Astrocyte of the cerebellum (primary cell): ENCODE measurements at regions not wholly inside any gene's neighbourhood (a gene's known extent, or its start where the extent isn't known, plus 50 kb on each side); places are given as distances from the start of the nearest gene placed in this dataset.

Experiments
- DNase-seq: peaks from one replicate; pipeline ENCODE4 v3.0.0-alpha.2; 2011; ENCODE audit warnings: low read depth
- H3K4me3 ChIP-seq: 2 replicates; pipeline ENCODE4 v1.5.1; 2011; ENCODE audit warnings: mild to moderate bottlenecking, low read depth, low read length, moderate library complexity
- CTCF ChIP-seq: IDR thresholded peaks from 2 replicates; pipeline ENCODE4 v1.5.1; 2012; ENCODE audit warnings: low read length, low read depth, moderate library complexity, mild to moderate bottlenecking; ENCODE audit errors: missing control alignments
- in situ Hi-C: cut with HindIII; loops from 2 replicates; pipeline ENCODE4 v1.10.0; 2017; ENCODE audit warnings: low sequenced_read_pairs

- TF ChIP-seq CTCF, result no peak
- in situ Hi-C loops, result no loop called here
- no peak for DNase-seq
- no peak overlapping the region for H3K4me3 ChIP-seq
These were observed 81.2 kb upstream of the RANBP3L start for GRCh38 chr5:36382890-36383289.

- in situ Hi-C loops, result no loop called here
- TF ChIP-seq CTCF, result no peak
- DNase-seq, result no peak
- no peak overlapping the region for H3K4me3 ChIP-seq
These were observed 82.2 kb upstream of the RANBP3L start for GRCh38 chr5:36383942-36384341.

GRCh38 chr5:36384845-36385244 is 83.1 kb upstream of the RANBP3L start:
- no peak for TF ChIP-seq CTCF
- DNase-seq, result no peak
- in situ Hi-C loops, result no loop called here
- no peak overlapping the region for H3K4me3 ChIP-seq

- in situ Hi-C loops, result no loop called here
- TF ChIP-seq CTCF, result no peak
- no peak for DNase-seq
- H3K4me3 ChIP-seq, result no peak overlapping the region
These were observed 83.8 kb upstream of the RANBP3L start for GRCh38 chr5:36385495-36385894.

- TF ChIP-seq CTCF, result no peak
- H3K4me3 ChIP-seq, result no peak overlapping the region
- in situ Hi-C loops, result no loop called here
- no peak for DNase-seq
These were observed 86.6 kb upstream of the RANBP3L start for GRCh38 chr5:36388288-36388687.

GRCh38 chr5:36389245-36389644 is 87.5 kb upstream of the RANBP3L start:
- in situ Hi-C loops, result no loop called here
- no peak for DNase-seq
- H3K4me3 ChIP-seq, result no peak overlapping the region
- TF ChIP-seq CTCF, result no peak

GRCh38 chr5:36390640-36391039 is 88.9 kb upstream of the RANBP3L start:
- in situ Hi-C loops, result no loop called here
- no peak for TF ChIP-seq CTCF

More at GRCh38 chr5:36390640-36391039, 88.9 kb upstream of the RANBP3L start:
- no peak for DNase-seq
- no peak overlapping the region for H3K4me3 ChIP-seq
